ENCODE measurements at regions not wholly inside any gene's neighbourhood (a gene's known extent, or its start where the extent isn't known, plus 50 kb on each side); places are given as distances from the start of the nearest gene placed in this dataset.

- H3K27ac ChIP-seq (ENCODE audit: low read depth in 1 of 2, low read length in 1 of 2) = no peak overlapping the region
- ATAC-seq (ENCODE audit: insufficient read depth, low FRiP score) (no peak), DNase-seq (no peak)
- no peak overlapping the region for H3K4me3 ChIP-seq
- no peaks in the 10 kb centered on the region for H3K4me1 ChIP-seq (ENCODE audit: control insufficient read depth in 5 of 5, insufficient read depth in 5 of 5, low read length in 5 of 5)
- no peaks in the 10 kb centered on the region for H3K36me3 ChIP-seq (ENCODE audit: control insufficient read depth in 4 of 4, insufficient read depth in 4 of 4, low read length in 4 of 4)
- no peaks in the 10 kb centered on the region for H3K9me3 ChIP-seq (ENCODE audit: control insufficient read depth in 4 of 4, insufficient read depth in 3 of 4, low read length in 3 of 4)
- H3K27me3 ChIP-seq (ENCODE audit: control insufficient read depth in 3 of 3, insufficient read depth in 3 of 3, low read length in 2 of 3) = no peaks in the 10 kb centered on the region
- H3K9ac ChIP-seq (ENCODE audit: insufficient read depth in 1 of 2, low read length in 2 of 2) = no peak overlapping the region
- WGBS, 2 donors = 91 to 94% methylated on average over 1 of the region's 1 CpG
- no peak for TF ChIP-seq CTCF (IDR thresholded peaks at IDR 0.05; ENCODE audit: control extremely low read depth, extremely low read depth)
Observed at GRCh38 chr18:27854631-27855030, 322.3 kb downstream of the CDH2 start.

GRCh38 chr18:27848336-27848735 lies 328.6 kb downstream of the CDH2 start:
- 86 to 87% methylated on average over 4 of the region's 4 CpGs for WGBS, 2 donors
- H3K4me3 ChIP-seq = no peak overlapping the region
- no peak overlapping the region for H3K9ac ChIP-seq (ENCODE audit: insufficient read depth in 1 of 2, low read length in 2 of 2)
- no peaks in the 10 kb centered on the region for H3K4me1 ChIP-seq (ENCODE audit: control insufficient read depth in 5 of 5, insufficient read depth in 5 of 5, low read length in 5 of 5)
- H3K36me3 ChIP-seq (ENCODE audit: control insufficient read depth in 4 of 4, insufficient read depth in 4 of 4, low read length in 4 of 4) = no peaks in the 10 kb centered on the region
- DNase-seq = no peak
- no peak for TF ChIP-seq CTCF (IDR thresholded peaks at IDR 0.05; ENCODE audit: control extremely low read depth, extremely low read depth)
- H3K27me3 ChIP-seq (ENCODE audit: control insufficient read depth in 3 of 3, insufficient read depth in 3 of 3, low read length in 2 of 3) = no peaks in the 10 kb centered on the region
- no peaks in the 10 kb centered on the region for H3K9me3 ChIP-seq (ENCODE audit: control insufficient read depth in 4 of 4, insufficient read depth in 3 of 4, low read length in 3 of 4)
- no peak for ATAC-seq (ENCODE audit: insufficient read depth, low FRiP score)
- no peak overlapping the region for H3K27ac ChIP-seq (ENCODE audit: low read depth in 1 of 2, low read length in 1 of 2)

- DNase-seq (peak in 1 of 3 donors; percentile 2), ATAC-seq (ENCODE audit: insufficient read depth, low FRiP score) (no peak)
- Histone ChIP-seq H3K9me3 (ENCODE audit: control insufficient read depth in 4 of 4, insufficient read depth in 3 of 4, low read length in 3 of 4) (no peaks in the 10 kb centered on the region), H3K4me1 (ENCODE audit: control insufficient read depth in 5 of 5, insufficient read depth in 5 of 5, low read length in 5 of 5) (no peaks in the 10 kb centered on the region), H3K36me3 (ENCODE audit: control insufficient read depth in 4 of 4, insufficient read depth in 4 of 4, low read length in 4 of 4) (no peaks in the 10 kb centered on the region), H3K27me3 (ENCODE audit: control insufficient read depth in 3 of 3, insufficient read depth in 3 of 3, low read length in 2 of 3) (no peaks in the 10 kb centered on the region), H3K4me3 (no peak overlapping the region), H3K27ac (ENCODE audit: low read depth in 1 of 2, low read length in 1 of 2) (no peak overlapping the region), H3K9ac (ENCODE audit: insufficient read depth in 1 of 2, low read length in 2 of 2) (no peak overlapping the region)
- 56 to 64% methylated on average over 4 of the region's 4 CpGs for WGBS, 2 donors
- TF ChIP-seq CTCF (IDR thresholded peaks at IDR 0.05; ENCODE audit: control extremely low read depth, extremely low read depth) = no peak
Observed at GRCh38 chr18:27847412-27847811, 329.5 kb downstream of the CDH2 start.

GRCh38 chr18:27845897-27846296 lies 331.0 kb downstream of the CDH2 start:
- DNase-seq = no peak
- Histone ChIP-seq H3K4me3 (no peak overlapping the region), H3K27ac (ENCODE audit: low read depth in 1 of 2, low read length in 1 of 2) (no peak overlapping the region), H3K27me3 (ENCODE audit: control insufficient read depth in 3 of 3, insufficient read depth in 3 of 3, low read length in 2 of 3) (no peaks in the 10 kb centered on the region), H3K4me1 (ENCODE audit: control insufficient read depth in 5 of 5, insufficient read depth in 5 of 5, low read length in 5 of 5) (no peaks in the 10 kb centered on the region), H3K9me3 (ENCODE audit: control insufficient read depth in 4 of 4, insufficient read depth in 3 of 4, low read length in 3 of 4) (peaks cover 0 to under 1% (median 0%) of the 10 kb centered on the region in 4 donors), H3K9ac (ENCODE audit: insufficient read depth in 1 of 2, low read length in 2 of 2) (no peak overlapping the region), H3K36me3 (ENCODE audit: control insufficient read depth in 4 of 4, insufficient read depth in 4 of 4, low read length in 4 of 4) (no peaks in the 10 kb centered on the region)
- ATAC-seq (ENCODE audit: insufficient read depth, low FRiP score) = no peak
- 67 to 71% methylated on average over 2 of the region's 2 CpGs for WGBS, 2 donors
- no peak for TF ChIP-seq CTCF (IDR thresholded peaks at IDR 0.05; ENCODE audit: control extremely low read depth, extremely low read depth)

Measured in lung (tissue), 11 donors.